B cell (primary cell): ENCODE measurements at regions not wholly inside any gene's neighbourhood (a gene's known extent, or its start where the extent isn't known, plus 50 kb on each side); places are given as distances from the start of the nearest gene placed in this dataset.

Source experiments
- ATAC-seq: fragments of 200-7000 bp; cut with Tn5 transposase; one replicate; pipeline ENCODE4 v1.10.0; 2021; ENCODE audit warnings: low read depth, mild to moderate bottlenecking, moderate number of reproducible peaks, moderate library complexity
- CTCF ChIA-PET: fragments of 350-600 bp; sonication (Branson Sonifier 250); formaldehyde crosslinking; loops from one replicate; lab custom pipeline; 2021; ENCODE audit warnings: antibody characterized with exemption, inconsistent platforms; lab: Charles Lee
- POLR2A ChIA-PET: fragments of 350-600 bp; sonication (Branson Sonifier 250); formaldehyde crosslinking; loops from one replicate; lab custom pipeline; 2021; ENCODE audit warnings: antibody characterized with exemption; lab: Charles Lee
- DNase-seq: peaks from one replicate; pipeline ENCODE4 v3.0.0; 2013
- H2AFZ ChIP-seq: 2 replicates; pipeline ENCODE4 v1.6.1; 2012; ENCODE audit warnings: mild to moderate bottlenecking, low read depth, low read length; ENCODE audit not compliant: insufficient read depth, poor library complexity, severe bottlenecking
- H3K27ac ChIP-seq, 2 donors: 1 replicate in 1 of 2; 2 replicates in 1 of 2; pipeline ENCODE4 v1.5.1; 2012 to 2013; ENCODE audit warnings: low read length in 2 of 2, mild to moderate bottlenecking in 2 of 2, moderate library complexity in 1 of 2
- H3K27me3 ChIP-seq, 4 experiments: fragments of 200-600 bp in 1 of 4; sonication (generic) in 1 of 4; replicated peaks in 1 of 4; 1 replicate in 2 of 4; 2 replicates in 2 of 4; pipeline versions ENCODE4 v1.6.1 to v1.7.0; 2013 to 2016; ENCODE audit warnings: low read length in 3 of 4, mild to moderate bottlenecking in 2 of 4, mixed read lengths in 1 of 4, moderate library complexity in 1 of 4; ENCODE audit not compliant: insufficient read depth in 4 of 4, control insufficient read depth in 3 of 4; ENCODE audit errors: control extremely low read depth in 1 of 4
- H3K36me3 ChIP-seq, 2 experiments: replicated peaks in 1 of 2; 1 replicate in 1 of 2; 2 replicates in 1 of 2; pipeline versions ENCODE4 v1.6.1 to v1.7.1; 2013; ENCODE audit warnings: low read length in 1 of 2; ENCODE audit not compliant: insufficient read depth in 2 of 2, control insufficient read depth in 1 of 2; ENCODE audit errors: control extremely low read depth in 1 of 2, extremely low read depth in 1 of 2
- H3K4me1 ChIP-seq, 2 donors: fragments of 200-600 bp in 1 of 2; sonication (generic) in 1 of 2; 1 replicate in 1 of 2; 2 replicates in 1 of 2; pipeline versions ENCODE4 v1.5.1 to v1.6.1; 2013 to 2017; ENCODE audit warnings: low read length in 2 of 2; ENCODE audit not compliant: control insufficient read depth in 2 of 2, insufficient read depth in 2 of 2
- H3K4me2 ChIP-seq: replicated peaks from 2 replicates; pipeline ENCODE3; 2012; ENCODE audit warnings: mild to moderate bottlenecking, low read depth, low read length; ENCODE audit not compliant: poor library complexity, severe bottlenecking
- H3K4me3 ChIP-seq, 5 experiments: fragments of 200-600 bp in 1 of 5; sonication (generic) in 1 of 5; 1 replicate in 3 of 5; 2 replicates in 2 of 5; pipeline versions ENCODE4 v1.5.1 to v1.7.0; 2011 to 2016; ENCODE audit warnings: low read length in 4 of 5, mild to moderate bottlenecking in 4 of 5, low read depth in 2 of 5, control low read depth in 1 of 5, moderate library complexity in 1 of 5; ENCODE audit not compliant: insufficient read depth in 1 of 5; ENCODE audit errors: control extremely low read depth in 1 of 5, extremely low read depth in 1 of 5
- H3K79me2 ChIP-seq: fragments of 200-600 bp; sonication (generic); one replicate; pipeline ENCODE4 v1.6.0; 2016; ENCODE audit warnings: low read length; ENCODE audit not compliant: control insufficient read depth, insufficient read depth
- H3K9ac ChIP-seq: fragments of 200-600 bp; sonication (generic); 2 replicates; pipeline ENCODE4 v1.6.1; 2017; ENCODE audit warnings: mild to moderate bottlenecking, low read length, moderate library complexity
- H3K9me3 ChIP-seq, 3 donors: one replicate each; pipeline versions ENCODE4 v1.6.1 to v1.7.1; 2013; ENCODE audit warnings: low read length in 2 of 3; ENCODE audit not compliant: control insufficient read depth in 2 of 3, insufficient read depth in 1 of 3; ENCODE audit errors: control extremely low read depth in 1 of 3
- H4K20me1 ChIP-seq: 2 replicates; pipeline ENCODE4 v1.6.0; 2012; ENCODE audit warnings: mild to moderate bottlenecking, low read length; ENCODE audit not compliant: insufficient read depth, control insufficient read depth, poor library complexity, severe bottlenecking
- H3K27ac Mint-ChIP-seq: one replicate; pipeline ENCODE4 v1.8.0; 2021; ENCODE audit warnings: mixed read lengths
- H3K27me3 Mint-ChIP-seq: one replicate; pipeline ENCODE4 v1.8.0; 2021; ENCODE audit warnings: mixed read lengths
- H3K4me1 Mint-ChIP-seq: one replicate; pipeline ENCODE4 v1.8.0; 2021; ENCODE audit warnings: mixed read lengths
- H3K4me3 Mint-ChIP-seq: one replicate; pipeline ENCODE4 v1.8.0; 2021; ENCODE audit warnings: mixed read lengths
- H3K9me3 Mint-ChIP-seq: one replicate; pipeline ENCODE4 v1.8.0; 2022; ENCODE audit warnings: mixed read lengths; ENCODE audit not compliant: insufficient read depth
- CTCF ChIP-seq: fragments of 200-600 bp; IDR thresholded peaks from one replicate; pipeline ENCODE4 v1.8.0; 2022; ENCODE audit warnings: antibody characterized with exemption, mild to moderate bottlenecking
- EZH2 ChIP-seq: IDR thresholded peaks from 2 replicates; pipeline ENCODE4 v1.6.1; 2012; ENCODE audit warnings: borderline replicate concordance, low read depth, mild to moderate bottlenecking, moderate library complexity, low read length; ENCODE audit not compliant: insufficient read depth, poor library complexity, severe bottlenecking
- WGBS: methylation state at CpG from one replicate; pipeline ENCODE4 v1.1.5; 2013; ENCODE audit warnings: missing lambda C conversion rate; ENCODE audit not compliant: insufficient coverage; 5-methylcytosine and 5-hydroxymethylcytosine counted together
- intact Hi-C: fragments of 100-400 bp; cut with micrococcal nuclease; formaldehyde crosslinking; loops from one replicate; pipeline ENCODE4 v1.10.0; 2022

- Histone ChIP-seq H3K27me3 (no peaks in the 10 kb centered on the region), H3K9me3 (no peaks in the 10 kb centered on the region), H3K27ac (peak overlapping the region; percentile 81 to 98), H3K36me3 (no peaks in the 10 kb centered on the region), H3K9ac (peak overlapping the region; percentile 24), H3K4me1 (peaks cover 44 to 47% of the 10 kb centered on the region in 2 donors), H4K20me1 (no peaks in the 10 kb centered on the region), H2AFZ (peak overlapping the region; percentile 30), H3K4me3 (peak overlapping the region in 1 of 5 experiments; percentile 47), H3K4me2 (peak overlapping the region; percentile 73), H3K79me2 (no peaks in the 10 kb centered on the region)
- ChIA-PET CTCF (interaction anchor here (1.2 to 3.7 kb wide), 12 partner anchors 9 to 407 kb away, joined by 3 to 25 read pairs (median 8); partner anchors contain the start of gene ATP2B1), POLR2A (interaction anchor here (1.0 to 4.5 kb wide), 3 partner anchors 23 to 242 kb away, joined by 3 to 37 read pairs (median 19); partner anchors contain the start of gene ATP2B1)
- no peaks in the 10 kb centered on the region for H3K9me3 Mint-ChIP-seq
- WGBS = 38% methylated on average over 2 of the region's 2 CpGs
- intact Hi-C loops = loop anchor here (2.0 to 5.0 kb wide), 2 partner anchors 41 to 60 kb away; no protein-coding TSS in a partner anchor
- peak overlapping the region; percentile 65 for H3K4me3 Mint-ChIP-seq
- H3K4me1 Mint-ChIP-seq = peaks cover 55% of the 10 kb centered on the region
- TF ChIP-seq CTCF (no peak), EZH2 (no peak)
- peak overlapping the region; percentile 87 for H3K27ac Mint-ChIP-seq
- peak; percentile 66 for DNase-seq
- no peaks in the 10 kb centered on the region for H3K27me3 Mint-ChIP-seq
- ATAC-seq = peak; percentile 34
Observed at GRCh38 chr12:89951050-89951693, 242.5 kb upstream of the ATP2B1 start.

GRCh38 chr12:89950421-89950820 is 241.8 kb upstream of the ATP2B1 start:
- H3K27ac ChIP-seq = peak overlapping the region; percentile 81 to 98
- Mint-ChIP-seq H3K27me3 (no peaks in the 10 kb centered on the region), H3K9me3 (no peaks in the 10 kb centered on the region), H3K4me3 (peak overlapping the region; percentile 68), H3K27ac (peak overlapping the region; percentile 81), H3K4me1 (peaks cover 60% of the 10 kb centered on the region)
- ATAC-seq (peak; percentile 50), DNase-seq (peak; percentile 65)
- intact Hi-C loops = loop anchor here (1.0 to 5.0 kb wide), 8 partner anchors 10 to 241 kb away; no protein-coding TSS in a partner anchor
- no peaks in the 10 kb centered on the region for H3K27me3 ChIP-seq
- TF ChIP-seq CTCF = no peak
- no peak for TF ChIP-seq EZH2
- peak overlapping the region; percentile 64 for H3K9ac ChIP-seq
- peaks cover 44 to 47% of the 10 kb centered on the region in 2 donors for H3K4me1 ChIP-seq
- peak overlapping the region; percentile 73 for H3K4me2 ChIP-seq
- no peaks in the 10 kb centered on the region for H3K9me3 ChIP-seq
- H2AFZ ChIP-seq = peak overlapping the region; percentile 13
- no peaks in the 10 kb centered on the region for H3K79me2 ChIP-seq
- no peaks in the 10 kb centered on the region for H4K20me1 ChIP-seq
- H3K36me3 ChIP-seq = no peaks in the 10 kb centered on the region
- ChIA-PET POLR2A (interaction anchor here (0.9 to 4.5 kb wide), 4 partner anchors 23 to 241 kb away, joined by 3 to 37 read pairs (median 11); partner anchors contain the start of gene ATP2B1), CTCF (interaction anchor here (0.7 to 3.7 kb wide), 20 partner anchors 9 to 407 kb away, joined by 3 to 25 read pairs (median 6); partner anchors contain the start of gene ATP2B1)
- H3K4me3 ChIP-seq = peak overlapping the region in 2 of 5 experiments; percentile 9 to 47
- no CpG with 5 or more reads among the region's 1 CpG for WGBS
